CD4-positive, alpha-beta T cell treated with Interferon alpha-2 for 1 hour (primary cell): ENCODE measurements at regions not wholly inside any gene's neighbourhood (a gene's known extent, or its start where the extent isn't known, plus 50 kb on each side); places are given as distances from the start of the nearest gene placed in this dataset.

Experiments
- DNase-seq, 2 donors: peaks; one replicate each; pipeline ENCODE4 v3.0.0-alpha.2; 2020 to 2022

- no peak for DNase-seq
These were observed 97.2 kb upstream of the ANKH start for GRCh38 chr5:14968796-14969195.

- DNase-seq, result no peak
These were observed 95.6 kb upstream of the ANKH start for GRCh38 chr5:14967166-14967565.

GRCh38 chr5:14965815-14966214, 94.2 kb upstream of the ANKH start:
- DNase-seq, result no peak

- DNase-seq, result no peak
These were observed 91.0 kb upstream of the ANKH start for GRCh38 chr5:14962604-14963003.

- DNase-seq, result no peak
These were observed 88.5 kb upstream of the ANKH start for GRCh38 chr5:14960120-14960462.

- DNase-seq, result no peak
These were observed 88.0 kb upstream of the ANKH start for GRCh38 chr5:14959399-14960119.

- DNase-seq, result no peak
These were observed 86.6 kb upstream of the ANKH start for GRCh38 chr5:14958188-14958587.

- DNase-seq, result no peak
These were observed 85.0 kb upstream of the ANKH start for GRCh38 chr5:14956423-14957046.

GRCh38 chr5:14954616-14955343, 83.2 kb upstream of the ANKH start:
- no peak for DNase-seq

- DNase-seq, result no peak
These were observed 82.6 kb upstream of the ANKH start for GRCh38 chr5:14954216-14954615.

GRCh38 chr5:14953075-14953607, 81.6 kb upstream of the ANKH start:
- DNase-seq, result no peak

GRCh38 chr5:14948383-14948782, 76.8 kb upstream of the ANKH start:
- no peak for DNase-seq

GRCh38 chr5:14946815-14947620, 75.4 kb upstream of the ANKH start:
- peak; percentile 49 to 65 for DNase-seq

- no peak for DNase-seq
These were observed 73.9 kb upstream of the ANKH start for GRCh38 chr5:14945450-14945849.

- DNase-seq, result no peak
These were observed 73.4 kb upstream of the ANKH start for GRCh38 chr5:14944996-14945395.

GRCh38 chr5:14944350-14944739, 72.8 kb upstream of the ANKH start:
- no peak for DNase-seq

- DNase-seq, result no peak
These were observed 70.6 kb upstream of the ANKH start for GRCh38 chr5:14942212-14942611.

- DNase-seq, result no peak
These were observed 65.7 kb upstream of the ANKH start for GRCh38 chr5:14937254-14937653.

GRCh38 chr5:14936588-14936987, 65.0 kb upstream of the ANKH start:
- no peak for DNase-seq

- DNase-seq, result no peak
These were observed 63.8 kb upstream of the ANKH start for GRCh38 chr5:14935341-14935740.

- DNase-seq, result no peak
These were observed 61.4 kb upstream of the ANKH start for GRCh38 chr5:14932902-14933469.

- DNase-seq, result no peak
These were observed 58.9 kb upstream of the ANKH start for GRCh38 chr5:14930486-14930885.
